ENCODE measurements at regions not wholly inside any gene's neighbourhood (a gene's known extent, or its start where the extent isn't known, plus 50 kb on each side); places are given as distances from the start of the nearest gene placed in this dataset.

DNA sequence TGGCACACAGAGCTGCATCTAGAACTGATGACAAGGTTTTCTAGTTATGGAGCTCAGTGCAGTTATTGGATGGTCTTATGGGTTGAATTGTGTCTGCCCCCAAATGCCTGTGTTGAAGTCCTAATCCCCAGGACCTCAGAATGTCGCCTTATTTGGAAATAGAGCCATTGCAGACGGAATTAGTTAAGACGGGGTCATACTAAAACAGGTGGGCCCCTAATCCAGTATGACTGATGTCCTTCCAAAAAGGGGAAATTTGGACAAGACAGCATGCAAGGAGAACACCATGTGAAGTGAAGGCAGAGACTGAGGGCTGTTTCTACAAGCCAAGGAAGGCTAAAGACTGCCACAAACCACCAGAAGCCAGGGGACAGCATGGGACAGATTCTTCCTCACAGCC is 148.7 kb downstream of the KCTD12 start:
- DNase-seq (ENCODE audit: low read depth in 1 of 2, low spot score in 1 of 2), result no peak
- TF ChIP-seq, protein P1, sequence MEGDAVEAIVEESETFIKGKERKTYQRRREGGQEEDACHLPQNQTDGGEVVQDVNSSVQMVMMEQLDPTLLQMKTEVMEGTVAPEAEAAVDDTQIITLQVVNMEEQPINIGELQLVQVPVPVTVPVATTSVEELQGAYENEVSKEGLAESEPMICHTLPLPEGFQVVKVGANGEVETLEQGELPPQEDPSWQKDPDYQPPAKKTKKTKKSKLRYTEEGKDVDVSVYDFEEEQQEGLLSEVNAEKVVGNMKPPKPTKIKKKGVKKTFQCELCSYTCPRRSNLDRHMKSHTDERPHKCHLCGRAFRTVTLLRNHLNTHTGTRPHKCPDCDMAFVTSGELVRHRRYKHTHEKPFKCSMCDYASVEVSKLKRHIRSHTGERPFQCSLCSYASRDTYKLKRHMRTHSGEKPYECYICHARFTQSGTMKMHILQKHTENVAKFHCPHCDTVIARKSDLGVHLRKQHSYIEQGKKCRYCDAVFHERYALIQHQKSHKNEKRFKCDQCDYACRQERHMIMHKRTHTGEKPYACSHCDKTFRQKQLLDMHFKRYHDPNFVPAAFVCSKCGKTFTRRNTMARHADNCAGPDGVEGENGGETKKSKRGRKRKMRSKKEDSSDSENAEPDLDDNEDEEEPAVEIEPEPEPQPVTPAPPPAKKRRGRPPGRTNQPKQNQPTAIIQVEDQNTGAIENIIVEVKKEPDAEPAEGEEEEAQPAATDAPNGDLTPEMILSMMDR (IDR thresholded peaks at IDR 0.05; ENCODE audit: insufficient read depth, low read length), result no peak
- TF ChIP-seq POLR2AphosphoS5 (IDR thresholded peaks at IDR 0.05; ENCODE audit: low read depth) (no peak), GABPA (IDR thresholded peaks at IDR 0.05; ENCODE audit: low read depth) (no peak), SPI1 (IDR thresholded peaks at IDR 0.05; ENCODE audit: borderline replicate concordance, low read depth) (no peak)
- TF ChIP-seq, protein P2, sequence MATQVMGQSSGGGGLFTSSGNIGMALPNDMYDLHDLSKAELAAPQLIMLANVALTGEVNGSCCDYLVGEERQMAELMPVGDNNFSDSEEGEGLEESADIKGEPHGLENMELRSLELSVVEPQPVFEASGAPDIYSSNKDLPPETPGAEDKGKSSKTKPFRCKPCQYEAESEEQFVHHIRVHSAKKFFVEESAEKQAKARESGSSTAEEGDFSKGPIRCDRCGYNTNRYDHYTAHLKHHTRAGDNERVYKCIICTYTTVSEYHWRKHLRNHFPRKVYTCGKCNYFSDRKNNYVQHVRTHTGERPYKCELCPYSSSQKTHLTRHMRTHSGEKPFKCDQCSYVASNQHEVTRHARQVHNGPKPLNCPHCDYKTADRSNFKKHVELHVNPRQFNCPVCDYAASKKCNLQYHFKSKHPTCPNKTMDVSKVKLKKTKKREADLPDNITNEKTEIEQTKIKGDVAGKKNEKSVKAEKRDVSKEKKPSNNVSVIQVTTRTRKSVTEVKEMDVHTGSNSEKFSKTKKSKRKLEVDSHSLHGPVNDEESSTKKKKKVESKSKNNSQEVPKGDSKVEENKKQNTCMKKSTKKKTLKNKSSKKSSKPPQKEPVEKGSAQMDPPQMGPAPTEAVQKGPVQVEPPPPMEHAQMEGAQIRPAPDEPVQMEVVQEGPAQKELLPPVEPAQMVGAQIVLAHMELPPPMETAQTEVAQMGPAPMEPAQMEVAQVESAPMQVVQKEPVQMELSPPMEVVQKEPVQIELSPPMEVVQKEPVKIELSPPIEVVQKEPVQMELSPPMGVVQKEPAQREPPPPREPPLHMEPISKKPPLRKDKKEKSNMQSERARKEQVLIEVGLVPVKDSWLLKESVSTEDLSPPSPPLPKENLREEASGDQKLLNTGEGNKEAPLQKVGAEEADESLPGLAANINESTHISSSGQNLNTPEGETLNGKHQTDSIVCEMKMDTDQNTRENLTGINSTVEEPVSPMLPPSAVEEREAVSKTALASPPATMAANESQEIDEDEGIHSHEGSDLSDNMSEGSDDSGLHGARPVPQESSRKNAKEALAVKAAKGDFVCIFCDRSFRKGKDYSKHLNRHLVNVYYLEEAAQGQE (IDR thresholded peaks at IDR 0.05; ENCODE audit: insufficient replicate concordance, low read depth), result no peak
- H3K27ac ChIP-seq (replicated peaks), result no peak overlapping the region
- H3K4me3 ChIP-seq (replicated peaks; ENCODE audit: insufficient read depth, low read length), result no peak overlapping the region
- no peaks in the 10 kb centered on the region for H3K27me3 ChIP-seq (ENCODE audit: insufficient read depth, poor library complexity, severe bottlenecking)

DNA sequence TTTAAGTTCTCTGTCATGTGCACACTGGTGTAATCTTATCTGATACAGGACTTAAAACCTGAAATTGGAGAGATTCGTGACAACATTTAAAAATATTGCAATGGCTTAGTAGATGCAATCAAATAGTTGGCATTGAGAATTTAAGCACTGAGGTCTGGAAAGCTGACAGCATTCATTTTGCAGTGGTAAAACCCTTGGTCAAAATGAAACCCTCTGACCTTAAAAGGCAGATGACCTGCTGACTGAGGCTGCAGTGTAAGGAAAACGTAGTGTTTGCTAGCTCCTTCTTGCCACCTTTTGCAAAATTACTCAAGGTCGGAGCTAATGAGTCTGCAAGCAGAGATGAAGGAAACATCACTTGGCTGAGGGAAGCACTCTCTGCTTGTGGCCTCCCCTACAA is 150.6 kb downstream of the KCTD12 start:
- Histone ChIP-seq H3K27me3 (ENCODE audit: insufficient read depth, poor library complexity, severe bottlenecking) (no peaks in the 10 kb centered on the region), H3K4me3 (replicated peaks; ENCODE audit: insufficient read depth, low read length) (no peak overlapping the region), H3K27ac (replicated peaks) (no peak overlapping the region)
- TF ChIP-seq POLR2AphosphoS5 (IDR thresholded peaks at IDR 0.05; ENCODE audit: low read depth), result no peak
- TF ChIP-seq GABPA (IDR thresholded peaks at IDR 0.05; ENCODE audit: low read depth), result no peak
- DNase-seq (ENCODE audit: low read depth in 1 of 2, low spot score in 1 of 2), result no peak

DNA sequence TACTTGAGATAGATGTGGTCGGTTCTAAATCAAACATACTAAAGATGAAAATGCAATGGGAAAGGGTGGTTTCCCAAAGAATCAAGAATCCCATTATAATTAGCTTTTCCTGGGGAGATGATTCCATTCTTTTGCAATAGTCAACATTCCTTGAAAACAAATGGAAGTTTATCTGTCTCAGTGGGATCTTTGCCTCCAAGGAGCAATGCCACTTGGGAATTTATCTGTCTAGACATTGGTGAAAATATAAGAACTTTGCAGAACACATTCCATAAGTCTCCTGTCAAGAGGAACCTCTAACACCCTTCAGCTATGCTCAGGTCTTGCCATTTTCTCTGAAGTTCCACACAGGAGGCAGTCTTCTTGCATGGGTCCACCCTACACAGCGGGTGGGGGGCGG is 152.5 kb downstream of the KCTD12 start:
- no peak overlapping the region for H3K4me3 ChIP-seq (replicated peaks; ENCODE audit: insufficient read depth, low read length)
- no peak overlapping the region for H3K27ac ChIP-seq (replicated peaks)
- DNase-seq (ENCODE audit: low read depth in 1 of 2, low spot score in 1 of 2), result no peak
- no peak for TF ChIP-seq SPI1 (IDR thresholded peaks at IDR 0.05; ENCODE audit: borderline replicate concordance, low read depth)
- no peak for TF ChIP-seq POLR2AphosphoS5 (IDR thresholded peaks at IDR 0.05; ENCODE audit: low read depth)
- TF ChIP-seq, protein P2 (IDR thresholded peaks at IDR 0.05; ENCODE audit: insufficient replicate concordance, low read depth), result no peak
- no peaks in the 10 kb centered on the region for H3K27me3 ChIP-seq (ENCODE audit: insufficient read depth, poor library complexity, severe bottlenecking)

DNA sequence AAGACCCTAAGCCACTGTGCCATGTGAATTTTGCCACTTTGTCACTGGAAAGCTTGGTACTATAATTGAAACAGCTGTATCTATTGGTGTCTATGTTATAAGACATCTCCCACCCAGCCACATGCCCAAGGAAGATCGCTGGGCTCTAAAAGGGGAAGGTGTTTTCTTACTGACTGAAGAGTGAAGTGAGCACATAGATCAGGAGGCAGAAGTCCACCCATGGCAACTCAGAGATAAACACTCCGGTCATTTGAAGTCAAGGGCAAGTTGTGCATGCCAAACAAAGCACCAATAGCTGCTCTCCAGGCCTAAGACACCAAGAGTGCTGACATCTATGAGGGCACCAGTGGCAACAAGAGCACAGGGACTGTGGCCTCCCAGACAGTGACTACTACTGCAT is 153.8 kb downstream of the KCTD12 start:
- Histone ChIP-seq H3K27ac (replicated peaks) (no peak overlapping the region), H3K4me3 (replicated peaks; ENCODE audit: insufficient read depth, low read length) (no peak overlapping the region), H3K27me3 (ENCODE audit: insufficient read depth, poor library complexity, severe bottlenecking) (no peaks in the 10 kb centered on the region)
- TF ChIP-seq, protein P1 (IDR thresholded peaks at IDR 0.05; ENCODE audit: insufficient read depth, low read length), result no peak
- peak in 1 of 2 experiments; percentile 42 for DNase-seq (ENCODE audit: low read depth in 1 of 2, low spot score in 1 of 2)

DNA sequence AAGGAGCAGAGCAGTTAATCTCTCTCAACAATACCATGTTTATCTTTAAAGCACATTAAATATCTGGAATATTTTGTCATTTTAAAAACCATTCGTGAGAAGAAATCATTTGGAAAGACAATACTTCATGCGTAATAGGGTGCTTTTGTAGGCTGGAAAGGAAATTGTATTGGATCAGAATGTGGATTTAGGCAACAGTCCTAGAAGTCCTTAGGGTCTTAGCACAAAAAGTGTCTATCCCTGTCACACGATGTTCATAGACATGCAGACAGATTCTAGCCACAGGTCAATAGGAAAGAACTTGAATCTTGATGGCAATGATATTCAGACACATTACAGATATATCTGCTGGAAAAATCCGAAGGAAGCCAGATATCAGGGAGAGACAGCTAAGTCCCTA is 156.0 kb downstream of the KCTD12 start:
- no peak overlapping the region for H3K27ac ChIP-seq (replicated peaks)
- no peak for DNase-seq (ENCODE audit: low read depth in 1 of 2, low spot score in 1 of 2)
- no peak overlapping the region for H3K4me3 ChIP-seq (replicated peaks; ENCODE audit: insufficient read depth, low read length)
- no peaks in the 10 kb centered on the region for H3K27me3 ChIP-seq (ENCODE audit: insufficient read depth, poor library complexity, severe bottlenecking)
- TF ChIP-seq POLR2AphosphoS5 (IDR thresholded peaks at IDR 0.05; ENCODE audit: low read depth) (no peak), SPI1 (IDR thresholded peaks at IDR 0.05; ENCODE audit: borderline replicate concordance, low read depth) (no peak), GABPA (IDR thresholded peaks at IDR 0.05; ENCODE audit: low read depth) (no peak)
- TF ChIP-seq, protein P2 (IDR thresholded peaks at IDR 0.05; ENCODE audit: insufficient replicate concordance, low read depth), result no peak
- TF ChIP-seq, protein P1 (IDR thresholded peaks at IDR 0.05; ENCODE audit: insufficient read depth, low read length), result no peak
